B cell (primary cell): ENCODE measurements at regions not wholly inside any gene's neighbourhood (a gene's known extent, or its start where the extent isn't known, plus 50 kb on each side); places are given as distances from the start of the nearest gene placed in this dataset.

Experiments used
- ATAC-seq: fragments of 200-7000 bp; cut with Tn5 transposase; one replicate; pipeline ENCODE4 v1.10.0; 2021; ENCODE audit warnings: low read depth, mild to moderate bottlenecking, moderate number of reproducible peaks, moderate library complexity
- CTCF ChIA-PET: fragments of 350-600 bp; sonication (Branson Sonifier 250); formaldehyde crosslinking; loops from one replicate; lab custom pipeline; 2021; ENCODE audit warnings: antibody characterized with exemption, inconsistent platforms; lab: Charles Lee
- POLR2A ChIA-PET: fragments of 350-600 bp; sonication (Branson Sonifier 250); formaldehyde crosslinking; loops from one replicate; lab custom pipeline; 2021; ENCODE audit warnings: antibody characterized with exemption; lab: Charles Lee
- DNase-seq: peaks from one replicate; pipeline ENCODE4 v3.0.0; 2013
- H2AFZ ChIP-seq: 2 replicates; pipeline ENCODE4 v1.6.1; 2012; ENCODE audit warnings: mild to moderate bottlenecking, low read depth, low read length; ENCODE audit not compliant: insufficient read depth, poor library complexity, severe bottlenecking
- H3K27ac ChIP-seq, 2 donors: 1 replicate in 1 of 2; 2 replicates in 1 of 2; pipeline ENCODE4 v1.5.1; 2012 to 2013; ENCODE audit warnings: low read length in 2 of 2, mild to moderate bottlenecking in 2 of 2, moderate library complexity in 1 of 2
- H3K27me3 ChIP-seq, 4 experiments: fragments of 200-600 bp in 1 of 4; sonication (generic) in 1 of 4; replicated peaks in 1 of 4; 1 replicate in 2 of 4; 2 replicates in 2 of 4; pipeline versions ENCODE4 v1.6.1 to v1.7.0; 2013 to 2016; ENCODE audit warnings: low read length in 3 of 4, mild to moderate bottlenecking in 2 of 4, mixed read lengths in 1 of 4, moderate library complexity in 1 of 4; ENCODE audit not compliant: insufficient read depth in 4 of 4, control insufficient read depth in 3 of 4; ENCODE audit errors: control extremely low read depth in 1 of 4
- H3K36me3 ChIP-seq, 2 experiments: replicated peaks in 1 of 2; 1 replicate in 1 of 2; 2 replicates in 1 of 2; pipeline versions ENCODE4 v1.6.1 to v1.7.1; 2013; ENCODE audit warnings: low read length in 1 of 2; ENCODE audit not compliant: insufficient read depth in 2 of 2, control insufficient read depth in 1 of 2; ENCODE audit errors: control extremely low read depth in 1 of 2, extremely low read depth in 1 of 2
- H3K4me1 ChIP-seq, 2 donors: fragments of 200-600 bp in 1 of 2; sonication (generic) in 1 of 2; 1 replicate in 1 of 2; 2 replicates in 1 of 2; pipeline versions ENCODE4 v1.5.1 to v1.6.1; 2013 to 2017; ENCODE audit warnings: low read length in 2 of 2; ENCODE audit not compliant: control insufficient read depth in 2 of 2, insufficient read depth in 2 of 2
- H3K4me2 ChIP-seq: replicated peaks from 2 replicates; pipeline ENCODE3; 2012; ENCODE audit warnings: mild to moderate bottlenecking, low read depth, low read length; ENCODE audit not compliant: poor library complexity, severe bottlenecking
- H3K4me3 ChIP-seq, 5 experiments: fragments of 200-600 bp in 1 of 5; sonication (generic) in 1 of 5; 1 replicate in 3 of 5; 2 replicates in 2 of 5; pipeline versions ENCODE4 v1.5.1 to v1.7.0; 2011 to 2016; ENCODE audit warnings: low read length in 4 of 5, mild to moderate bottlenecking in 4 of 5, low read depth in 2 of 5, control low read depth in 1 of 5, moderate library complexity in 1 of 5; ENCODE audit not compliant: insufficient read depth in 1 of 5; ENCODE audit errors: control extremely low read depth in 1 of 5, extremely low read depth in 1 of 5
- H3K79me2 ChIP-seq: fragments of 200-600 bp; sonication (generic); one replicate; pipeline ENCODE4 v1.6.0; 2016; ENCODE audit warnings: low read length; ENCODE audit not compliant: control insufficient read depth, insufficient read depth
- H3K9ac ChIP-seq: fragments of 200-600 bp; sonication (generic); 2 replicates; pipeline ENCODE4 v1.6.1; 2017; ENCODE audit warnings: mild to moderate bottlenecking, low read length, moderate library complexity
- H3K9me3 ChIP-seq, 3 donors: one replicate each; pipeline versions ENCODE4 v1.6.1 to v1.7.1; 2013; ENCODE audit warnings: low read length in 2 of 3; ENCODE audit not compliant: control insufficient read depth in 2 of 3, insufficient read depth in 1 of 3; ENCODE audit errors: control extremely low read depth in 1 of 3
- H4K20me1 ChIP-seq: 2 replicates; pipeline ENCODE4 v1.6.0; 2012; ENCODE audit warnings: mild to moderate bottlenecking, low read length; ENCODE audit not compliant: insufficient read depth, control insufficient read depth, poor library complexity, severe bottlenecking
- H3K27ac Mint-ChIP-seq: one replicate; pipeline ENCODE4 v1.8.0; 2021; ENCODE audit warnings: mixed read lengths
- H3K27me3 Mint-ChIP-seq: one replicate; pipeline ENCODE4 v1.8.0; 2021; ENCODE audit warnings: mixed read lengths
- H3K4me1 Mint-ChIP-seq: one replicate; pipeline ENCODE4 v1.8.0; 2021; ENCODE audit warnings: mixed read lengths
- H3K4me3 Mint-ChIP-seq: one replicate; pipeline ENCODE4 v1.8.0; 2021; ENCODE audit warnings: mixed read lengths
- H3K9me3 Mint-ChIP-seq: one replicate; pipeline ENCODE4 v1.8.0; 2022; ENCODE audit warnings: mixed read lengths; ENCODE audit not compliant: insufficient read depth
- EZH2 ChIP-seq: IDR thresholded peaks from 2 replicates; pipeline ENCODE4 v1.6.1; 2012; ENCODE audit warnings: borderline replicate concordance, low read depth, mild to moderate bottlenecking, moderate library complexity, low read length; ENCODE audit not compliant: insufficient read depth, poor library complexity, severe bottlenecking
- WGBS: methylation state at CpG from one replicate; pipeline ENCODE4 v1.1.5; 2013; ENCODE audit warnings: missing lambda C conversion rate; ENCODE audit not compliant: insufficient coverage; 5-methylcytosine and 5-hydroxymethylcytosine counted together
- intact Hi-C: fragments of 100-400 bp; cut with micrococcal nuclease; formaldehyde crosslinking; loops from one replicate; pipeline ENCODE4 v1.10.0; 2022
- TF ChIP-seq, protein P1 (sequence below): fragments of 200-600 bp; IDR thresholded peaks from one replicate; pipeline ENCODE4 v1.8.0; 2022; ENCODE audit warnings: antibody characterized with exemption, mild to moderate bottlenecking

DNA sequence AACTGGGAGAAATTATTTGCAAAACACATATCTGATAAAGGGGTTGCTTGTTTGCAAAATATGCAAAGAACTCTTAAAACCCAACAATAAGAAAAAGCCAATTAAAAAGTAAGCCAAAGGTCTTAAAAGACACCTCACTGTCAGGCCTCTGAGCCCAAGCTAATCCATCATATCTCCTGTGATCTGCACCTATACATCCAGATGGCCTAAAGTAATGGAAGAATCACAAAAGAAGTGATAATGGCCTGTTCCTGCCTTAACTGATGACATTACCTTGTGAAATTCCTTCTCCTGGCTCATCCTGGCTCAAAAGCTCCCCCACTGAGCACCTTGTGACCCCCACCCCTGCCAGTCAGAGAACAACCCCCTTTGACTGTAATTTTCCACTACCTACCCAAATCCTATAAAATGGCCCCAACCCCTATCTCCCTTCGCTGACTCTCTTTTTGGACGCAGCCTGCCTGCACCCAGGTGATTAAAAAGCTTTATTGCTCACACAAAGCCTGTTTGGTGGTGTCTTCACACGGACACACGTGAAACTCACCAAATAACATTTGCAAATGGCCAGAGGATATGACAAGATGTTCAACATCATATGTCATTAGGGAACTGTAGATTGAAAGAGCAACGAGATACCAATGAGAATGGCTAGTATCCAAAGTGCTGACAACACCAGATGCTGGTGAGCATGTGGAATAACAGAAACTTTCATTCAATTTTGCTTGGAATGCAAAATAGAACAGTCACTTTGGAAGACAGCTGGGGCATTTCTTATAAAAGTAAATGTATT lies 565.0 kb upstream of the ADGRB3 start:
- Mint-ChIP-seq H3K4me1 (no peaks in the 10 kb centered on the region), H3K27me3 (no peaks in the 10 kb centered on the region), H3K4me3 (no peak overlapping the region), H3K27ac (no peak overlapping the region), H3K9me3 (no peaks in the 10 kb centered on the region)
- H3K4me2 ChIP-seq, result no peak overlapping the region
- H3K9me3 ChIP-seq, result no peaks in the 10 kb centered on the region
- ChIA-PET CTCF (no interaction called here), POLR2A (no interaction called here)
- H4K20me1 ChIP-seq, result no peaks in the 10 kb centered on the region
- no peaks in the 10 kb centered on the region for H3K4me1 ChIP-seq
- DNase-seq (no peak), ATAC-seq (no peak)
- H3K9ac ChIP-seq, result no peak overlapping the region
- no peak overlapping the region for H3K4me3 ChIP-seq
- no peaks in the 10 kb centered on the region for H3K79me2 ChIP-seq
- no peak overlapping the region for H2AFZ ChIP-seq
- H3K36me3 ChIP-seq, result no peaks in the 10 kb centered on the region
- TF ChIP-seq, protein P1, sequence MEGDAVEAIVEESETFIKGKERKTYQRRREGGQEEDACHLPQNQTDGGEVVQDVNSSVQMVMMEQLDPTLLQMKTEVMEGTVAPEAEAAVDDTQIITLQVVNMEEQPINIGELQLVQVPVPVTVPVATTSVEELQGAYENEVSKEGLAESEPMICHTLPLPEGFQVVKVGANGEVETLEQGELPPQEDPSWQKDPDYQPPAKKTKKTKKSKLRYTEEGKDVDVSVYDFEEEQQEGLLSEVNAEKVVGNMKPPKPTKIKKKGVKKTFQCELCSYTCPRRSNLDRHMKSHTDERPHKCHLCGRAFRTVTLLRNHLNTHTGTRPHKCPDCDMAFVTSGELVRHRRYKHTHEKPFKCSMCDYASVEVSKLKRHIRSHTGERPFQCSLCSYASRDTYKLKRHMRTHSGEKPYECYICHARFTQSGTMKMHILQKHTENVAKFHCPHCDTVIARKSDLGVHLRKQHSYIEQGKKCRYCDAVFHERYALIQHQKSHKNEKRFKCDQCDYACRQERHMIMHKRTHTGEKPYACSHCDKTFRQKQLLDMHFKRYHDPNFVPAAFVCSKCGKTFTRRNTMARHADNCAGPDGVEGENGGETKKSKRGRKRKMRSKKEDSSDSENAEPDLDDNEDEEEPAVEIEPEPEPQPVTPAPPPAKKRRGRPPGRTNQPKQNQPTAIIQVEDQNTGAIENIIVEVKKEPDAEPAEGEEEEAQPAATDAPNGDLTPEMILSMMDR, result no peak
- no peak for TF ChIP-seq EZH2
- H3K27ac ChIP-seq, result no peak overlapping the region
- intact Hi-C loops, result no loop called here
- WGBS, result 77% methylated on average over 3 of the region's 5 CpGs
- H3K27me3 ChIP-seq, result no peaks in the 10 kb centered on the region

- ATAC-seq (no peak), DNase-seq (no peak)
- no peaks in the 10 kb centered on the region for H3K9me3 ChIP-seq
- no peak overlapping the region for H3K9ac ChIP-seq
- no peaks in the 10 kb centered on the region for H3K9me3 Mint-ChIP-seq
- ChIA-PET CTCF (no interaction called here), POLR2A (no interaction called here)
- no peak overlapping the region for H3K27ac ChIP-seq
- no peak overlapping the region for H3K4me3 Mint-ChIP-seq
- H3K27me3 Mint-ChIP-seq, result no peaks in the 10 kb centered on the region
- TF ChIP-seq EZH2, result no peak
- TF ChIP-seq, protein P1, result no peak
- no peak overlapping the region for H3K4me3 ChIP-seq
- no peaks in the 10 kb centered on the region for H3K4me1 ChIP-seq
- no peaks in the 10 kb centered on the region for H3K27me3 ChIP-seq
- no peaks in the 10 kb centered on the region for H3K79me2 ChIP-seq
- no peak overlapping the region for H3K27ac Mint-ChIP-seq
- no peak overlapping the region for H3K4me2 ChIP-seq
- H2AFZ ChIP-seq, result no peak overlapping the region
- no peaks in the 10 kb centered on the region for H3K4me1 Mint-ChIP-seq
- no peaks in the 10 kb centered on the region for H3K36me3 ChIP-seq
- 100% methylated on average over 1 of the region's 4 CpGs for WGBS
- H4K20me1 ChIP-seq, result no peaks in the 10 kb centered on the region
- intact Hi-C loops, result no loop called here
Observed at GRCh38 chr6:68059899-68060298, 575.2 kb upstream of the ADGRB3 start.
